ENCODE measurements at regions not wholly inside any gene's neighbourhood (a gene's known extent, or its start where the extent isn't known, plus 50 kb on each side); places are given as distances from the start of the nearest gene placed in this dataset.

DNA sequence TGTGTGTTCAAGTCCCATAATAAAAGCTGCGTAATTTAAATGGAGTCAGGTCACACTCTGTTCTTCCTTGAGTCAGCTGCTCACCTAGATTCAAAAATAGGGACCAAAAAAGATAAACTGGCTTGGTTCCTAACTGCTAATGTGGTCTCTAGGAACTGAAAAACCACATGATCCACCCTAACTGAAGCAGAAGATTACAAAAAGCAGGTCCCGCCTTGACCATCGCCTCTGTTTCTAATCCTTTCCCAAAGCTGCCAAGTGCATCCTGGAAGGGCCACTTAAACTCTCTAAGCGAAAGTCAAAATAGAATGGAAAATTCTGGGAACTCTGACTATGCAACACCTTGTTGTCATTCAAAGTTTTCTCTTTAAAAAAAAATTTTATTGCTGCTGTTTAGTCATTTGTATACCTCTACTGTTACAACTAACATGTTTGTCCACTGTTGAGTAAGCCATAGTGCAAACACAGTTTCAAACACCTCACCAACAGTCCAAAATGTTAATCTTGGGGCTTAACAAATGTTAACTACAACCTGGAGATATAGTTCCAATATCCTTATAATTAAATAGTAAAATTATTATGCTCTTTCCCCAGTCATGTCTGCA is 88.9 kb upstream of the THBS1 start:
- TF ChIP-seq, protein P1, sequence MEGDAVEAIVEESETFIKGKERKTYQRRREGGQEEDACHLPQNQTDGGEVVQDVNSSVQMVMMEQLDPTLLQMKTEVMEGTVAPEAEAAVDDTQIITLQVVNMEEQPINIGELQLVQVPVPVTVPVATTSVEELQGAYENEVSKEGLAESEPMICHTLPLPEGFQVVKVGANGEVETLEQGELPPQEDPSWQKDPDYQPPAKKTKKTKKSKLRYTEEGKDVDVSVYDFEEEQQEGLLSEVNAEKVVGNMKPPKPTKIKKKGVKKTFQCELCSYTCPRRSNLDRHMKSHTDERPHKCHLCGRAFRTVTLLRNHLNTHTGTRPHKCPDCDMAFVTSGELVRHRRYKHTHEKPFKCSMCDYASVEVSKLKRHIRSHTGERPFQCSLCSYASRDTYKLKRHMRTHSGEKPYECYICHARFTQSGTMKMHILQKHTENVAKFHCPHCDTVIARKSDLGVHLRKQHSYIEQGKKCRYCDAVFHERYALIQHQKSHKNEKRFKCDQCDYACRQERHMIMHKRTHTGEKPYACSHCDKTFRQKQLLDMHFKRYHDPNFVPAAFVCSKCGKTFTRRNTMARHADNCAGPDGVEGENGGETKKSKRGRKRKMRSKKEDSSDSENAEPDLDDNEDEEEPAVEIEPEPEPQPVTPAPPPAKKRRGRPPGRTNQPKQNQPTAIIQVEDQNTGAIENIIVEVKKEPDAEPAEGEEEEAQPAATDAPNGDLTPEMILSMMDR (conservative IDR thresholded peaks at IDR 0.05; ENCODE audit: low read depth), result no peak
- POLR2A ChIA-PET (ENCODE audit: low non-redundant PET), result no interaction called here
- no peak overlapping the region for H3K27ac ChIP-seq
- CTCF ChIA-PET, result no interaction called here
- no peak for DNase-seq (ENCODE audit: low spot score)

GRCh38 chr15:39493424-39494067 is 87.3 kb upstream of the THBS1 start:
- TF ChIP-seq, protein P1 (conservative IDR thresholded peaks at IDR 0.05; ENCODE audit: low read depth), result no peak
- CTCF ChIA-PET, result interaction anchor here (0.6 to 1.2 kb wide), 2 partner anchors 55 to 86 kb away, joined by 3 read pairs; no protein-coding TSS in a partner anchor
- POLR2A ChIA-PET (ENCODE audit: low non-redundant PET), result no interaction called here
- H3K27ac ChIP-seq, result no peak overlapping the region
- no peak for DNase-seq (ENCODE audit: low spot score)

GRCh38 chr15:39494462-39494861 is 86.4 kb upstream of the THBS1 start:
- TF ChIP-seq, protein P1 (conservative IDR thresholded peaks at IDR 0.05; ENCODE audit: low read depth), result no peak
- ChIA-PET POLR2A (ENCODE audit: low non-redundant PET) (no interaction called here), CTCF (interaction anchor here (1.2 kb wide), 1 partner anchor 86 kb away, joined by 3 read pairs; no protein-coding TSS in a partner anchor)
- no peak for DNase-seq (ENCODE audit: low spot score)
- H3K27ac ChIP-seq, result no peak overlapping the region

DNA sequence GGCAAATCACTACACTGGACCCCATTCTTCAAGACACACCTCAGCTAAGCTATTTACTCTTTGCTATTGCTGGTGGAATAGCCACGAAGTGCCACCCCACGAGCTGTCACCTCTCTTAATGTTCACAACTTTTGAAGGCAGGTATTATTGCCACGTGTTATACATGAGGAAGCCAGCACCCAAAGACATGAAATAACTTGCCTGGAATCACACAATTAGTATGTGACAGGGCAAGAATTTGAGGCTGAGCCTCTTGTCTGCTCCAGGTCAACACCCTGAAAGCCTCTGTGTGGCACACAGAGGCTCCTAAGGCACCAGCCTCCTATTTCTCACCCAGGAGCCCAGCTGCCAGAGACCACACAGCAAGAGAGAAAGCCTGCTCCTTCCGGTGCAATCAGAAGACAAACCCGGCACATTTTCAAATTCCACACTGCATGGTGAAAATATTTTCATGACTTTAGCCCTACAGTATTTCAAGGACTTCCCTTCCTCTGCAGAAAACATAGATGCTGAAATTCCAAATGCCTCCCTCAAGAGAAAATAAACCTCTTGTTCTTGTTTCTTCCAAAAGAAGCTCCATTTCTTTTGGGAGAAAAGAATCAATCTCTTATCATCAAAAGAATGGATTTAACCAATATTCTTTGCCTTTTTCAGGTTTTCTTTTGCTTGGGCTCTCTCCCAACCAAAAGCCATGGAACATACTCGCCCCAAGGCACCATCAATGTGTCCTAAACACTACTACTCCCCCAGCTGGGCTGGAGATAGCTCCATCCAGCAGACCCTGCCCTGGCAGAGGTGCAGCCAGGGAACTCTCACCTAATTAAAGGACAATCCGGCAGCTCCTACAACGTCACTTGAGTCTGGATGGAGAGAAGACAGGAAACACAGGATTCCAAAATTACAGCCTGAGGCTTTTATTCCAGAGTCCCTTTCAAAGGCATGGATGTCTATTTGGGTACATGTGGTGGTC is 84.7 kb upstream of the THBS1 start:
- no peak overlapping the region for H3K27ac ChIP-seq
- POLR2A ChIA-PET (ENCODE audit: low non-redundant PET), result no interaction called here
- CTCF ChIA-PET, result interaction anchor here (0.7 to 1.1 kb wide), 2 partner anchors 10 to 679 kb away, joined by 3 read pairs; no protein-coding TSS in a partner anchor
- no peak for DNase-seq (ENCODE audit: low spot score)
- TF ChIP-seq, protein P1 (conservative IDR thresholded peaks at IDR 0.05; ENCODE audit: low read depth), result no peak

- no peak for DNase-seq (ENCODE audit: low spot score)
- ChIA-PET POLR2A (ENCODE audit: low non-redundant PET) (no interaction called here), CTCF (interaction anchor here (0.6 to 1.1 kb wide), 3 partner anchors 9 to 680 kb away, joined by 3 read pairs; no protein-coding TSS in a partner anchor)
- TF ChIP-seq, protein P1 (conservative IDR thresholded peaks at IDR 0.05; ENCODE audit: low read depth), result no peak
- no peak overlapping the region for H3K27ac ChIP-seq
These were observed 83.7 kb upstream of the THBS1 start for GRCh38 chr15:39497016-39497758.

Measured in RWPE1 (cell line).